ENCODE measurements at regions not wholly inside any gene's neighbourhood (a gene's known extent, or its start where the extent isn't known, plus 50 kb on each side); places are given as distances from the start of the nearest gene placed in this dataset.
"Not testable (repeated sequence)": the region's sequence is repeated elsewhere in the genome, so short reads cannot be mapped to it uniquely, and the experiment has no call there.

GRCh38 chr12:116443821-116444589, 115.2 kb upstream of the MAP1LC3B2 start:
- ATAC-seq (ENCODE audit: low FRiP score in 2 of 2) (no peak), DNase-seq (peak in 1 of 2 donors; percentile 20)
- no peak overlapping the region for H3K27ac ChIP-seq
- WGBS, 2 donors: 64 to 73% methylated on average over 11 to 16 of the region's 16 CpGs
- no peaks in the 10 kb centered on the region for H3K9me3 ChIP-seq
- no peaks in the 10 kb centered on the region for H3K27me3 ChIP-seq
- no peak for TF ChIP-seq POLR2AphosphoS5 (IDR thresholded peaks at IDR 0.05)
- TF ChIP-seq, protein P1, sequence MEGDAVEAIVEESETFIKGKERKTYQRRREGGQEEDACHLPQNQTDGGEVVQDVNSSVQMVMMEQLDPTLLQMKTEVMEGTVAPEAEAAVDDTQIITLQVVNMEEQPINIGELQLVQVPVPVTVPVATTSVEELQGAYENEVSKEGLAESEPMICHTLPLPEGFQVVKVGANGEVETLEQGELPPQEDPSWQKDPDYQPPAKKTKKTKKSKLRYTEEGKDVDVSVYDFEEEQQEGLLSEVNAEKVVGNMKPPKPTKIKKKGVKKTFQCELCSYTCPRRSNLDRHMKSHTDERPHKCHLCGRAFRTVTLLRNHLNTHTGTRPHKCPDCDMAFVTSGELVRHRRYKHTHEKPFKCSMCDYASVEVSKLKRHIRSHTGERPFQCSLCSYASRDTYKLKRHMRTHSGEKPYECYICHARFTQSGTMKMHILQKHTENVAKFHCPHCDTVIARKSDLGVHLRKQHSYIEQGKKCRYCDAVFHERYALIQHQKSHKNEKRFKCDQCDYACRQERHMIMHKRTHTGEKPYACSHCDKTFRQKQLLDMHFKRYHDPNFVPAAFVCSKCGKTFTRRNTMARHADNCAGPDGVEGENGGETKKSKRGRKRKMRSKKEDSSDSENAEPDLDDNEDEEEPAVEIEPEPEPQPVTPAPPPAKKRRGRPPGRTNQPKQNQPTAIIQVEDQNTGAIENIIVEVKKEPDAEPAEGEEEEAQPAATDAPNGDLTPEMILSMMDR (IDR thresholded peaks at IDR 0.05): no peak
- no peak overlapping the region for H3K4me3 ChIP-seq
- no peaks in the 10 kb centered on the region for H3K36me3 ChIP-seq
- no peaks in the 10 kb centered on the region for H3K4me1 ChIP-seq

- H3K4me3 ChIP-seq: no peak overlapping the region
- H3K27me3 ChIP-seq: no peaks in the 10 kb centered on the region
- DNase-seq (no peak), ATAC-seq (ENCODE audit: low FRiP score in 2 of 2) (no peak)
- H3K27ac ChIP-seq: no peak overlapping the region
- 77 to 79% methylated on average over 7 of the region's 7 CpGs for WGBS, 2 donors
- H3K36me3 ChIP-seq: no peaks in the 10 kb centered on the region
- H3K4me1 ChIP-seq: no peaks in the 10 kb centered on the region
- TF ChIP-seq POLR2AphosphoS5 (IDR thresholded peaks at IDR 0.05) (no peak), POLR2A (IDR thresholded peaks at IDR 0.05) (no peak), EP300 (IDR thresholded peaks at IDR 0.05) (no peak)
- TF ChIP-seq, protein P1 (IDR thresholded peaks at IDR 0.05): no peak
- H3K9me3 ChIP-seq: no peaks in the 10 kb centered on the region
These were observed 114.6 kb upstream of the MAP1LC3B2 start for GRCh38 chr12:116444590-116444943.

GRCh38 chr12:116448165-116448739, 110.9 kb upstream of the MAP1LC3B2 start:
- DNase-seq (no peak), ATAC-seq (ENCODE audit: low FRiP score in 2 of 2) (no peak)
- Histone ChIP-seq H3K9me3 (no peaks in the 10 kb centered on the region), H3K4me3 (no peak overlapping the region), H3K27ac (no peak overlapping the region), H3K4me1 (no peaks in the 10 kb centered on the region), H3K27me3 (no peaks in the 10 kb centered on the region), H3K36me3 (no peaks in the 10 kb centered on the region)
- TF ChIP-seq, protein P1 (IDR thresholded peaks at IDR 0.05): no peak
- TF ChIP-seq EP300 (IDR thresholded peaks at IDR 0.05) (no peak), POLR2A (IDR thresholded peaks at IDR 0.05) (no peak), POLR2AphosphoS5 (IDR thresholded peaks at IDR 0.05) (no peak)
- WGBS, 2 donors: 94 to 96% methylated on average over 11 of the region's 11 CpGs

GRCh38 chr12:116450406-116450910, 108.7 kb upstream of the MAP1LC3B2 start:
- ATAC-seq (ENCODE audit: low FRiP score in 2 of 2): no peak
- no peaks in the 10 kb centered on the region for H3K9me3 ChIP-seq
- H3K27me3 ChIP-seq: no peaks in the 10 kb centered on the region
- no peaks in the 10 kb centered on the region for H3K36me3 ChIP-seq
- H3K4me3 ChIP-seq: no peak overlapping the region
- DNase-seq: no peak
- 94 to 97% methylated on average over 3 of the region's 3 CpGs for WGBS, 2 donors
- no peak overlapping the region for H3K27ac ChIP-seq
- TF ChIP-seq, protein P1 (IDR thresholded peaks at IDR 0.05): no peak
- TF ChIP-seq POLR2AphosphoS5 (IDR thresholded peaks at IDR 0.05): no peak
- no peak for TF ChIP-seq EP300 (IDR thresholded peaks at IDR 0.05)
- TF ChIP-seq POLR2A (IDR thresholded peaks at IDR 0.05): no peak
- peaks cover 5 to 10% (median 7%) of the 10 kb centered on the region in 4 donors for H3K4me1 ChIP-seq

DNA sequence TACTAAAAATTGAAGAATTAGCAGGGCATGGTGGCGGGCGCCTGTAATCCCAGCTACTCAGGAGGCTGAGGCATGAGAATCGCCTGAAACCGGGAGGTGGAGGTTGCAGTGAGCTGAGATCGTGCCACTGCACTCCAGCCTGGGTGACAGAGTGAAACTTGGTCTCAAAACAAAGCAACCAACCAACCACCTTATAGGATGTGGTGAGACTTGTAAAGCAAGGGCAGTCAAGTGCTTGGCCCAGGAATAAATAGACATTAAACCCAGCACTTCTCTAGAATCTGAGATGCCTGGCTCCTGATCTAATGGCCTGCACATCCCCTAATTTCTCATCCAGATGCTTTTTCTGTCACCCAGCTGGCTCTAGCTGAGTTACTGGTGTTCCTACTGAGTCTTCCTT, 106.2 kb upstream of the MAP1LC3B2 start:
- H3K36me3 ChIP-seq; ATAC-seq (ENCODE audit: low FRiP score in 2 of 2); H3K27ac ChIP-seq; H3K4me3 ChIP-seq; DNase-seq; H3K9me3 ChIP-seq; H3K27me3 ChIP-seq: not testable (repeated sequence)
- H3K4me1 ChIP-seq: peaks cover 13 to 26% (median 19%) of the 10 kb centered on the region in 4 donors
- 84 to 92% methylated on average over 5 of the region's 5 CpGs for WGBS, 2 donors

Data from upper lobe of left lung (tissue), 6 donors.